NB4 (cell line): ENCODE measurements at regions not wholly inside any gene's neighbourhood (a gene's known extent, or its start where the extent isn't known, plus 50 kb on each side); places are given as distances from the start of the nearest gene placed in this dataset.

Experiments used
- DNase-seq: peaks from one replicate; pipeline ENCODE4 v3.0.0; 2010; ENCODE audit warnings: low read depth
- H3K4me3 ChIP-seq: one replicate; pipeline ENCODE4 v1.5.1; 2011; ENCODE audit warnings: mild to moderate bottlenecking, low read depth, low read length, moderate library complexity
- CTCF ChIP-seq: IDR thresholded peaks from one replicate; pipeline ENCODE4 v1.5.1; 2012; ENCODE audit warnings: low read depth, low read length
- MYC ChIP-seq: IDR thresholded peaks from 2 replicates; pipeline ENCODE4 v1.6.1; 2011; ENCODE audit warnings: low read depth, low read length
- POLR2A ChIP-seq: IDR thresholded peaks from 2 replicates; pipeline ENCODE4 v1.6.1; 2011; ENCODE audit warnings: mild to moderate bottlenecking; ENCODE audit not compliant: insufficient read length; ENCODE audit errors: extremely low read depth
- TF ChIP-seq, protein P1 (sequence below): IDR thresholded peaks from 2 replicates; pipeline ENCODE4 v1.6.1; 2011; ENCODE audit warnings: low read depth, low read length

GRCh38 chr11:127334466-127334865 lies 333.9 kb upstream of the KIRREL3 start:
- DNase-seq: no peak
- no peak overlapping the region for H3K4me3 ChIP-seq
- TF ChIP-seq, protein P1, sequence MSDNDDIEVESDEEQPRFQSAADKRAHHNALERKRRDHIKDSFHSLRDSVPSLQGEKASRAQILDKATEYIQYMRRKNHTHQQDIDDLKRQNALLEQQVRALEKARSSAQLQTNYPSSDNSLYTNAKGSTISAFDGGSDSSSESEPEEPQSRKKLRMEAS: no peak
- TF ChIP-seq MYC (no peak), CTCF (no peak), POLR2A (no peak)

GRCh38 chr11:127332896-127333295 lies 332.3 kb upstream of the KIRREL3 start:
- no peak for DNase-seq
- TF ChIP-seq, protein P1: no peak
- TF ChIP-seq POLR2A (no peak), CTCF (no peak), MYC (no peak)
- H3K4me3 ChIP-seq: no peak overlapping the region

DNA sequence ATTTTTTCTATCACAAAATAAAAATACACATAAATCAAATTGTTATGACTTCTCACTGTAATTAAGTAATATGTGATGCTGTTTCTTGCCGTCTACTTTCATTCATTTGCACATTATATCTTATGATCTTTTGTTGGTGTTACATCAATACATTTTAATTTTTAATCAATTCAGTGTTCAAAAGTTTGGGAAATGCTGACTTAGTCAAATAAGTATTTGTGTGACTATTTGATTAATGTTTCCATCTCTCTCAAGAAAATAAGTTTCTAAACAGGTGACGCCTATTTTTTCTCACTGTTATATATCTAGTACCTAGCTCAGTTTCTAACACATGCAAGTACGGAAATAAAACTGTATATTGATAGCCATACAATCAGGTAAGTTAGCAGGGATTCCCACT lies 329.5 kb upstream of the KIRREL3 start:
- DNase-seq: no peak
- TF ChIP-seq POLR2A (no peak), MYC (no peak), CTCF (no peak)
- TF ChIP-seq, protein P1: no peak
- no peak overlapping the region for H3K4me3 ChIP-seq

DNA sequence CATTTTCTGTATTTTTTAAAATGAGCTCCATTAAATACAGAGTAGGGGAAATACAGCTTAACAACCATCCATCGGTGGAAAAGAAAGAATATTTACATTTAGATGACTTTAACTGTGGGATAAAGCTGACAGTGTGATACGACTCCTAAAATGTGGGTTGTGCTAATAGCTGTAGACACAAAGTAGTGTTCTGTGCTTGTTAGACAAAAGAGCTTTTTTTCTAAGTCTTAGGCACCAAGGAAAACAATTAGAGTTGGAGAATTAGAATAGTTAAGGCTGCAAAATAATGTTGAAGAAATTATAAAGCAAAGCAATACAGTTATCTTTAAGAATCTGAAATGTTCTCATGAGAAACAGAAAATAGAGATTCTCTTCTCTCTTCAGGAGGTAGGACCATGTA lies 307.7 kb upstream of the KIRREL3 start:
- H3K4me3 ChIP-seq: no peak overlapping the region
- no peak for TF ChIP-seq POLR2A
- TF ChIP-seq, protein P1: no peak
- TF ChIP-seq CTCF: no peak
- TF ChIP-seq MYC: no peak

DNA sequence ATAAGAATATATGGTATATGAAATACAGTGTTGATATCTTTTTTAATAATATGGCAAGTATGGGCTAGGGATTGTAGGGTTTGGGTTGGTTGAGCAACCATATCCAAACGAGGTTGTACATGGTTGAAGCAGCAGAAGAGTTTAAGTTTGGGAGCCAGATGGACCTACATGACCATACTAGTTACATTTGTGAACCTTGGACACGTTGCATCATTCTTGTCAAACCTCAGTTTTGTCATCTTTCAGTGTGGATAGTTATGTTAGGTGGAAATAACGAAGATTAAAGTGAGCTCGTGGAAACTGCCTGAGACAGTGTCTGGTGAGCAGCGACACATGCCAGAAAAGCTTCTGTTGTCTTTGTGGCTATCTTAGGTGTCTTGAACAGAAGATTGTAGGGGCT lies 307.1 kb upstream of the KIRREL3 start:
- DNase-seq: no peak
- TF ChIP-seq POLR2A (no peak), CTCF (no peak), MYC (no peak)
- TF ChIP-seq, protein P1: no peak
- no peak overlapping the region for H3K4me3 ChIP-seq

More for the DNA sequence above, 307.7 kb upstream of the KIRREL3 start:
- no peak for DNase-seq

DNA sequence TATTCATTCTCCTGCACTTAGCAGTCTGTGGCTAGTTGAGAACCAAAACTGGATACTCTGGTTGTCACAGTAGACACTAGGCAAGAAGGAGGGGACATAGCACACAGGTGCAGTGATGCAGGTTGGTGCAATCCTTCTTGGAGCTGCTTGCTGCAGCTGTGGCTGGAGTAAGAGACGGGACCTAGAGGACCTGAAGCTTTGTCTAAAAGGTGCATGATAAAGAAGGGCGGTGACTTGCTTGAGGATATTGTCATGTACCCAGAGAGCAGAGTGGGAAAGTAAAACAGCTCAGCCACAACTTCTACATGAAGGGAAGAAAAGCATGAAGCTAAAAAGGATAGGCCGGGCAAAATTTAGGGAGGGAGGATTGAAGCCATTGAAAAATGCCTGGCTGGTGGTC lies 304.1 kb upstream of the KIRREL3 start:
- TF ChIP-seq CTCF (no peak), POLR2A (no peak), MYC (no peak)
- TF ChIP-seq, protein P1: no peak
- H3K4me3 ChIP-seq: no peak overlapping the region
- no peak for DNase-seq
